Naive thymus-derived CD4-positive, alpha-beta T cell (primary cell): ENCODE measurements at regions not wholly inside any gene's neighbourhood (a gene's known extent, or its start where the extent isn't known, plus 50 kb on each side); places are given as distances from the start of the nearest gene placed in this dataset.
"Not testable (repeated sequence)": the region's sequence is repeated elsewhere in the genome, so short reads cannot be mapped to it uniquely, and the experiment has no call there.

Source experiments
- ATAC-seq: fragments of 150-1000 bp; cut with Tn5 transposase; 2 replicates; pipeline ENCODE4 v1.10.0; 2021; ENCODE audit warnings: mild to moderate bottlenecking, moderate library complexity
- CTCF ChIA-PET: fragments of 350-600 bp; sonication (Branson Sonifier 250); formaldehyde crosslinking; loops from one replicate; lab custom pipeline; 2021; ENCODE audit warnings: antibody characterized with exemption; lab: Charles Lee
- POLR2A ChIA-PET: fragments of 350-600 bp; sonication (Branson Sonifier 250); formaldehyde crosslinking; loops from one replicate; lab custom pipeline; 2021; ENCODE audit warnings: antibody characterized with exemption, inconsistent platforms; lab: Charles Lee
- DNase-seq, 9 donors: peaks; one replicate each; pipeline versions ENCODE4 v3.0.0 to v3.0.0-alpha.2; 2020 to 2022; ENCODE audit warnings: mixed read lengths in 1 of 9
- H3K27ac ChIP-seq: one replicate; pipeline ENCODE4 v1.7.0; 2013; ENCODE audit warnings: mild to moderate bottlenecking, low read depth, low read length, moderate library complexity
- H3K27me3 ChIP-seq, 2 donors: one replicate each; pipeline ENCODE4 v1.7.0; 2013; ENCODE audit warnings: low read length in 2 of 2, mild to moderate bottlenecking in 2 of 2, moderate library complexity in 2 of 2; ENCODE audit not compliant: control insufficient read depth in 2 of 2, insufficient read depth in 2 of 2
- H3K36me3 ChIP-seq, 3 experiments: 1 replicate in 2 of 3; 2 replicates in 1 of 3; pipeline ENCODE4 v1.7.0; 2013; ENCODE audit warnings: low read length in 3 of 3, mild to moderate bottlenecking in 3 of 3, moderate library complexity in 1 of 3; ENCODE audit not compliant: insufficient read depth in 3 of 3, control insufficient read depth in 2 of 3
- H3K4me1 ChIP-seq, 2 donors: one replicate each; pipeline ENCODE4 v1.7.0; 2013; ENCODE audit warnings: low read length in 2 of 2, mild to moderate bottlenecking in 2 of 2, moderate library complexity in 1 of 2; ENCODE audit not compliant: control insufficient read depth in 2 of 2, insufficient read depth in 2 of 2
- H3K4me3 ChIP-seq: 2 replicates; pipeline ENCODE4 v1.7.0; 2013; ENCODE audit warnings: mild to moderate bottlenecking, low read length
- H3K9me3 ChIP-seq, 3 experiments: 1 replicate in 2 of 3; 2 replicates in 1 of 3; pipeline ENCODE4 v1.7.0; 2013; ENCODE audit warnings: low read length in 3 of 3; ENCODE audit not compliant: control insufficient read depth in 2 of 3
- H3K27ac Mint-ChIP-seq, 9 donors: one replicate each; pipeline ENCODE4 v1.8.0; 2020 to 2022; ENCODE audit warnings: mixed read lengths in 9 of 9, mild to moderate bottlenecking in 8 of 9, moderate library complexity in 5 of 9, inconsistent platforms in 2 of 9
- H3K27me3 Mint-ChIP-seq, 5 donors: one replicate each; pipeline ENCODE4 v1.8.0; 2021 to 2022; ENCODE audit warnings: mixed read lengths in 5 of 5, mild to moderate bottlenecking in 1 of 5
- H3K36me3 Mint-ChIP-seq, 5 donors: one replicate each; pipeline ENCODE4 v1.8.0; 2020 to 2022; ENCODE audit warnings: mixed read lengths in 5 of 5, mild to moderate bottlenecking in 3 of 5, inconsistent platforms in 1 of 5
- H3K4me1 Mint-ChIP-seq, 7 donors: one replicate each; pipeline ENCODE4 v1.8.0; 2020 to 2022; ENCODE audit warnings: mixed read lengths in 7 of 7, mild to moderate bottlenecking in 3 of 7, inconsistent platforms in 1 of 7
- H3K4me3 Mint-ChIP-seq, 10 donors: one replicate each; pipeline ENCODE4 v1.8.0; 2020 to 2022; ENCODE audit warnings: mild to moderate bottlenecking in 10 of 10, mixed read lengths in 10 of 10, moderate library complexity in 6 of 10, inconsistent platforms in 2 of 10
- H3K9me3 Mint-ChIP-seq, 11 donors: one replicate each; pipeline ENCODE4 v1.8.0; 2020 to 2022; ENCODE audit warnings: mixed read lengths in 11 of 11, mild to moderate bottlenecking in 4 of 11, inconsistent platforms in 1 of 11, moderate library complexity in 1 of 11
- intact Hi-C, 2 donors: fragments of 100-400 bp; cut with micrococcal nuclease; formaldehyde crosslinking; loops; one replicate each; pipeline ENCODE4 v1.15.1; 2023

- Mint-ChIP-seq H3K36me3 (no peaks in the 10 kb centered on the region), H3K4me3 (no peak overlapping the region), H3K9me3 (peaks cover 0 to 7% (median 2%) of the 10 kb centered on the region in 11 donors), H3K4me1 (no peaks in the 10 kb centered on the region), H3K27me3 (no peaks in the 10 kb centered on the region), H3K27ac (no peak overlapping the region)
- Histone ChIP-seq H3K9me3 (no peaks in the 10 kb centered on the region), H3K36me3 (no peaks in the 10 kb centered on the region), H3K4me3 (no peak overlapping the region), H3K27ac (no peak overlapping the region), H3K4me1 (no peaks in the 10 kb centered on the region), H3K27me3 (no peaks in the 10 kb centered on the region)
- intact Hi-C loops = no loop called here
- POLR2A ChIA-PET = no interaction called here
- ATAC-seq = no peak
- CTCF ChIA-PET = no interaction called here
- DNase-seq = no peak
These were observed 617.1 kb upstream of the INTU start for GRCh38 chr4:127015667-127016117.

- ATAC-seq = no peak
- peaks cover 0 to 7% (median 2%) of the 10 kb centered on the region in 11 donors for H3K9me3 Mint-ChIP-seq
- ChIA-PET POLR2A (no interaction called here), CTCF (no interaction called here)
- no peaks in the 10 kb centered on the region for H3K4me1 ChIP-seq
- H3K27ac ChIP-seq = no peak overlapping the region
- H3K27ac Mint-ChIP-seq = no peak overlapping the region
- no peak for DNase-seq
- no peak overlapping the region for H3K4me3 Mint-ChIP-seq
- H3K27me3 ChIP-seq = no peaks in the 10 kb centered on the region
- no peak overlapping the region for H3K4me3 ChIP-seq
- H3K27me3 Mint-ChIP-seq = no peaks in the 10 kb centered on the region
- H3K36me3 ChIP-seq = no peaks in the 10 kb centered on the region
- intact Hi-C loops = no loop called here
- no peaks in the 10 kb centered on the region for H3K9me3 ChIP-seq
- H3K4me1 Mint-ChIP-seq = peaks cover 0 to 1% (median 0%) of the 10 kb centered on the region in 7 donors
- no peaks in the 10 kb centered on the region for H3K36me3 Mint-ChIP-seq
These were observed 614.4 kb upstream of the INTU start for GRCh38 chr4:127018381-127018780.

GRCh38 chr4:127020831-127021230 is 611.9 kb upstream of the INTU start:
- H3K4me1 ChIP-seq, H3K27ac Mint-ChIP-seq, intact Hi-C loops, H3K27me3 ChIP-seq, H3K4me3 ChIP-seq, ATAC-seq, H3K36me3 ChIP-seq, H3K4me1 Mint-ChIP-seq, CTCF ChIA-PET, H3K9me3 Mint-ChIP-seq, DNase-seq, POLR2A ChIA-PET, H3K4me3 Mint-ChIP-seq, H3K27ac ChIP-seq, H3K9me3 ChIP-seq, H3K27me3 Mint-ChIP-seq, H3K36me3 Mint-ChIP-seq: not testable (repeated sequence)

GRCh38 chr4:127036296-127036695 is 596.5 kb upstream of the INTU start:
- Mint-ChIP-seq H3K36me3 (no peaks in the 10 kb centered on the region), H3K4me1 (no peaks in the 10 kb centered on the region), H3K4me3 (no peak overlapping the region), H3K27ac (no peak overlapping the region), H3K9me3 (peaks cover 0 to 13% (median 8%) of the 10 kb centered on the region in 11 donors), H3K27me3 (no peaks in the 10 kb centered on the region)
- intact Hi-C loops = no loop called here
- Histone ChIP-seq H3K27me3 (no peaks in the 10 kb centered on the region), H3K4me3 (no peak overlapping the region), H3K27ac (no peak overlapping the region), H3K9me3 (peaks cover 0 to 9% (median 0%) of the 10 kb centered on the region in 3 experiments), H3K36me3 (no peaks in the 10 kb centered on the region), H3K4me1 (no peaks in the 10 kb centered on the region)
- DNase-seq = no peak
- ATAC-seq = no peak
- POLR2A ChIA-PET = no interaction called here
- CTCF ChIA-PET = no interaction called here

GRCh38 chr4:127045861-127046260 is 586.9 kb upstream of the INTU start:
- Mint-ChIP-seq H3K9me3 (peaks cover 0 to 14% (median 3%) of the 10 kb centered on the region in 11 donors), H3K4me3 (no peak overlapping the region), H3K27me3 (no peaks in the 10 kb centered on the region), H3K36me3 (no peaks in the 10 kb centered on the region), H3K27ac (no peak overlapping the region), H3K4me1 (no peaks in the 10 kb centered on the region)
- ChIA-PET CTCF (no interaction called here), POLR2A (no interaction called here)
- no peak overlapping the region for H3K4me3 ChIP-seq
- no peak for DNase-seq
- H3K36me3 ChIP-seq = no peaks in the 10 kb centered on the region
- no peaks in the 10 kb centered on the region for H3K4me1 ChIP-seq
- H3K9me3 ChIP-seq = no peaks in the 10 kb centered on the region
- no peak overlapping the region for H3K27ac ChIP-seq
- no peaks in the 10 kb centered on the region for H3K27me3 ChIP-seq
- intact Hi-C loops = no loop called here
- no peak for ATAC-seq

- POLR2A ChIA-PET = no interaction called here
- peaks cover 0 to 17% (median 4%) of the 10 kb centered on the region in 11 donors for H3K9me3 Mint-ChIP-seq
These were observed 584.8 kb upstream of the INTU start for GRCh38 chr4:127047930-127048329.

GRCh38 chr4:127048376-127049044 is 584.2 kb upstream of the INTU start:
- Mint-ChIP-seq H3K36me3 (no peaks in the 10 kb centered on the region), H3K4me1 (no peaks in the 10 kb centered on the region), H3K4me3 (no peak overlapping the region), H3K9me3 (peaks cover 0 to 19% (median 5%) of the 10 kb centered on the region in 11 donors), H3K27ac (no peak overlapping the region), H3K27me3 (no peaks in the 10 kb centered on the region)
- H3K9me3 ChIP-seq = no peaks in the 10 kb centered on the region
- POLR2A ChIA-PET = no interaction called here
- CTCF ChIA-PET = no interaction called here
- no peaks in the 10 kb centered on the region for H3K36me3 ChIP-seq
- DNase-seq (no peak), ATAC-seq (no peak)
- H3K4me3 ChIP-seq = no peak overlapping the region
- H3K27me3 ChIP-seq = no peaks in the 10 kb centered on the region
- intact Hi-C loops = no loop called here
- H3K27ac ChIP-seq = no peak overlapping the region
- H3K4me1 ChIP-seq = no peaks in the 10 kb centered on the region

More at GRCh38 chr4:127047930-127048329, 584.8 kb upstream of the INTU start:
- intact Hi-C loops = no loop called here
- no peaks in the 10 kb centered on the region for H3K4me1 ChIP-seq
- CTCF ChIA-PET = no interaction called here
- H3K27me3 ChIP-seq = no peaks in the 10 kb centered on the region
- no peaks in the 10 kb centered on the region for H3K9me3 ChIP-seq
- Mint-ChIP-seq H3K4me3 (no peak overlapping the region), H3K36me3 (no peaks in the 10 kb centered on the region), H3K27ac (no peak overlapping the region), H3K4me1 (no peaks in the 10 kb centered on the region), H3K27me3 (no peaks in the 10 kb centered on the region)
- DNase-seq = no peak
- H3K27ac ChIP-seq = no peak overlapping the region
- no peak for ATAC-seq
- H3K36me3 ChIP-seq = no peaks in the 10 kb centered on the region
- H3K4me3 ChIP-seq = no peak overlapping the region
